Astrocyte (in vitro differentiated cells and primary cell): ENCODE measurements at regions not wholly inside any gene's neighbourhood (a gene's known extent, or its start where the extent isn't known, plus 50 kb on each side); places are given as distances from the start of the nearest gene placed in this dataset.

Experiments used
- CTCF ChIP-seq: IDR thresholded peaks from 2 replicates; pipeline ENCODE4 v1.5.1; 2011; ENCODE audit warnings: low read depth, mild to moderate bottlenecking, inconsistent platforms, low read length, moderate library complexity; ENCODE audit not compliant: insufficient read depth
- EZH2 ChIP-seq: IDR thresholded peaks from 2 replicates; pipeline ENCODE4 v1.6.1; 2012; ENCODE audit warnings: mild to moderate bottlenecking, low read length, inconsistent platforms; ENCODE audit not compliant: insufficient read depth

GRCh38 chr18:68244786-68245185 lies 470.1 kb downstream of the TMX3 start:
- TF ChIP-seq CTCF (no peak), EZH2 (no peak)
